AG04450 (cell line): ENCODE measurements at regions not wholly inside any gene's neighbourhood (a gene's known extent, or its start where the extent isn't known, plus 50 kb on each side); places are given as distances from the start of the nearest gene placed in this dataset.

ENCODE experiments used
- CTCF ChIA-PET: fragments of 300-600, 350-600 bp; formaldehyde crosslinking; extraction: SDS; loops from one replicate; lab custom pipeline; 2022; ENCODE audit warnings: antibody characterized with exemption, inconsistent platforms; lab: Charles Lee
- POLR2A ChIA-PET: fragments of 350-600 bp; formaldehyde crosslinking; extraction: SDS; loops from one replicate; lab custom pipeline; 2021; ENCODE audit warnings: antibody characterized with exemption, inconsistent platforms; lab: Yijun Ruan, JAX
- DNase-seq: peaks from one replicate; pipeline ENCODE4 v3.0.0-alpha.2; 2011; ENCODE audit warnings: low read depth, low spot score
- H3K27ac ChIP-seq: one replicate; pipeline ENCODE4 v1.5.1; 2012; ENCODE audit warnings: low read depth, low read length, control low read depth
- H3K27me3 ChIP-seq: one replicate; pipeline ENCODE4 v1.6.0; 2012; ENCODE audit warnings: low read length; ENCODE audit not compliant: control insufficient read depth, insufficient read depth
- H3K4me3 ChIP-seq: 2 replicates; pipeline ENCODE4 v1.5.1; 2011; ENCODE audit warnings: mild to moderate bottlenecking, low read depth, low read length, control low read depth
- H3K9me3 ChIP-seq: 2 replicates; pipeline ENCODE4 v1.5.1; 2012; ENCODE audit warnings: low read length; ENCODE audit not compliant: control insufficient read depth, insufficient read depth
- TF ChIP-seq, protein P1 (sequence below): IDR thresholded peaks from 2 replicates; pipeline ENCODE4 v1.5.1; 2011; ENCODE audit warnings: low read depth, low read length, control low read depth, inconsistent platforms

DNA sequence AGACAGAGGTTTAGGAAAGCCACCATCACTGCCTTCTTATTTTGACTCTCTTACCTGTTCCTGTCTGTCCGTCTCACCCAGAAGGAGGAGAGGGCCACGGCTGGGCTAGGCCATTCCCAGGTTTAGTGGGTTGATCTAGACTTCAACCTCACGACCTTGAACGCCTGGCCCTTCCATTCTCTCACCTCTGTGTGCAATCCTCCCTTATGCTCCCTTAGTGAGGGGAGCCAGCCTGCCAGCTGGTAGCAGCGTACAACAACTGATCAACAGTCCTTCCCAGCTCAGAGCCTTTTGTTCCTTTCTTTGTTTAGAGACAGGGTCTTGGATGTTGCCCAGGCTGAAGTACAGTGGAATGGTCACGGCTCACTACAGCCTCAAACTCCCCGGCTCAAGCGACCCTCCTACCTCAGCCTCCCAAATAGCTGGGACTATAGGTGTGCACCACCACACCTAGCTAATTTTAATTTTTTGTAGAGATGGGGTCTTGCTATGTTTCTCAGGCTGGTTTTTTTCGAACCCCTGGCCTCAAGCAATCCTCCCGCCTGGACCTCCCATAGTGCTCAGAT is 123.9 kb downstream of the ZNF664 start:
- CTCF ChIA-PET, result no interaction called here

GRCh38 chr12:124097701-124098100 is 124.7 kb downstream of the ZNF664 start:
- Histone ChIP-seq H3K9me3 (no peaks in the 10 kb centered on the region; the same call in 1 of the 2 replicates), H3K27me3 (peaks cover 21% of the 10 kb centered on the region), H3K4me3 (no peak overlapping the region), H3K27ac (no peak overlapping the region)
- DNase-seq, result no peak
- POLR2A ChIA-PET, result no interaction called here
- TF ChIP-seq, protein P1, sequence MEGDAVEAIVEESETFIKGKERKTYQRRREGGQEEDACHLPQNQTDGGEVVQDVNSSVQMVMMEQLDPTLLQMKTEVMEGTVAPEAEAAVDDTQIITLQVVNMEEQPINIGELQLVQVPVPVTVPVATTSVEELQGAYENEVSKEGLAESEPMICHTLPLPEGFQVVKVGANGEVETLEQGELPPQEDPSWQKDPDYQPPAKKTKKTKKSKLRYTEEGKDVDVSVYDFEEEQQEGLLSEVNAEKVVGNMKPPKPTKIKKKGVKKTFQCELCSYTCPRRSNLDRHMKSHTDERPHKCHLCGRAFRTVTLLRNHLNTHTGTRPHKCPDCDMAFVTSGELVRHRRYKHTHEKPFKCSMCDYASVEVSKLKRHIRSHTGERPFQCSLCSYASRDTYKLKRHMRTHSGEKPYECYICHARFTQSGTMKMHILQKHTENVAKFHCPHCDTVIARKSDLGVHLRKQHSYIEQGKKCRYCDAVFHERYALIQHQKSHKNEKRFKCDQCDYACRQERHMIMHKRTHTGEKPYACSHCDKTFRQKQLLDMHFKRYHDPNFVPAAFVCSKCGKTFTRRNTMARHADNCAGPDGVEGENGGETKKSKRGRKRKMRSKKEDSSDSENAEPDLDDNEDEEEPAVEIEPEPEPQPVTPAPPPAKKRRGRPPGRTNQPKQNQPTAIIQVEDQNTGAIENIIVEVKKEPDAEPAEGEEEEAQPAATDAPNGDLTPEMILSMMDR, result no peak
- CTCF ChIA-PET, result no interaction called here

More for the DNA sequence above, 123.9 kb downstream of the ZNF664 start:
- POLR2A ChIA-PET, result no interaction called here
- DNase-seq, result no peak
- TF ChIP-seq, protein P1, result no peak
- H3K4me3 ChIP-seq, result no peak overlapping the region
- peaks cover 21% of the 10 kb centered on the region for H3K27me3 ChIP-seq
- no peaks in the 10 kb centered on the region; the same call in 1 of the 2 replicates for H3K9me3 ChIP-seq
- no peak overlapping the region for H3K27ac ChIP-seq

- H3K27me3 ChIP-seq, result peaks cover 21% of the 10 kb centered on the region
- ChIA-PET POLR2A (no interaction called here), CTCF (no interaction called here)
- no peak overlapping the region for H3K27ac ChIP-seq
- TF ChIP-seq, protein P1, result no peak
- no peak for DNase-seq
- no peak overlapping the region for H3K4me3 ChIP-seq
- H3K9me3 ChIP-seq, result no peaks in the 10 kb centered on the region; the same call in 1 of the 2 replicates
These were observed 125.2 kb downstream of the ZNF664 start for GRCh38 chr12:124098101-124098757.

GRCh38 chr12:124098887-124099286 is 125.9 kb downstream of the ZNF664 start:
- Histone ChIP-seq H3K27ac (no peak overlapping the region), H3K4me3 (no peak overlapping the region), H3K9me3 (no peaks in the 10 kb centered on the region; the same call in 1 of the 2 replicates), H3K27me3 (peaks cover 21% of the 10 kb centered on the region)
- POLR2A ChIA-PET, result no interaction called here
- DNase-seq, result no peak
- CTCF ChIA-PET, result no interaction called here
- TF ChIP-seq, protein P1, result no peak

GRCh38 chr12:124099661-124100060 is 126.6 kb downstream of the ZNF664 start:
- Histone ChIP-seq H3K9me3 (no peaks in the 10 kb centered on the region; the same call in 1 of the 2 replicates), H3K4me3 (no peak overlapping the region), H3K27ac (no peak overlapping the region), H3K27me3 (peaks cover 21% of the 10 kb centered on the region)
- TF ChIP-seq, protein P1, result no peak
- DNase-seq, result no peak
- ChIA-PET POLR2A (no interaction called here), CTCF (no interaction called here)
